HG03103 (cell line): ENCODE measurements at regions not wholly inside any gene's neighbourhood (a gene's known extent, or its start where the extent isn't known, plus 50 kb on each side); places are given as distances from the start of the nearest gene placed in this dataset.
"Not testable (repeated sequence)": the region's sequence is repeated elsewhere in the genome, so short reads cannot be mapped to it uniquely, and the experiment has no call there.

Source experiments
- ATAC-seq: cut with Tn5 transposase; IDR thresholded peaks from one replicate; pipeline ENCODE4 v1.9.1; 2021; ENCODE audit warnings: low read depth; ENCODE audit not compliant: unreplicated experiment

- no peak for ATAC-seq
These were observed 212.4 kb downstream of the ANAPC1 start for GRCh38 chr2:111671426-111672150.

- not testable (repeated sequence) for ATAC-seq
These were observed 211.4 kb downstream of the ANAPC1 start for GRCh38 chr2:111672641-111673040.

- ATAC-seq, result no peak
These were observed 210.5 kb downstream of the ANAPC1 start for GRCh38 chr2:111673526-111673925.

GRCh38 chr2:111675419-111676194 lies 208.4 kb downstream of the ANAPC1 start:
- no peak for ATAC-seq

- no peak for ATAC-seq
These were observed 207.6 kb downstream of the ANAPC1 start for GRCh38 chr2:111676291-111676822.

- ATAC-seq, result no peak
These were observed 205.8 kb downstream of the ANAPC1 start for GRCh38 chr2:111678161-111678560.

GRCh38 chr2:111678651-111679050 lies 205.3 kb downstream of the ANAPC1 start:
- no peak for ATAC-seq

- no peak for ATAC-seq
These were observed 204.8 kb downstream of the ANAPC1 start for GRCh38 chr2:111679202-111679601.

- ATAC-seq, result no peak
These were observed 199.4 kb downstream of the ANAPC1 start for GRCh38 chr2:111684611-111685010.

GRCh38 chr2:111685342-111685741 lies 198.7 kb downstream of the ANAPC1 start:
- ATAC-seq, result no peak

GRCh38 chr2:111686994-111687393 lies 197.0 kb downstream of the ANAPC1 start:
- no peak for ATAC-seq

GRCh38 chr2:111687911-111688310 lies 196.1 kb downstream of the ANAPC1 start:
- no peak for ATAC-seq

- ATAC-seq, result no peak
These were observed 195.5 kb downstream of the ANAPC1 start for GRCh38 chr2:111688482-111688881.

- no peak for ATAC-seq
These were observed 194.8 kb downstream of the ANAPC1 start for GRCh38 chr2:111689174-111689573.

GRCh38 chr2:111689941-111690340 lies 194.1 kb downstream of the ANAPC1 start:
- ATAC-seq, result no peak

- no peak for ATAC-seq
These were observed 192.7 kb downstream of the ANAPC1 start for GRCh38 chr2:111691164-111691875.

- ATAC-seq, result no peak
These were observed 191.7 kb downstream of the ANAPC1 start for GRCh38 chr2:111692311-111692710.

- ATAC-seq, result no peak
These were observed 189.3 kb downstream of the ANAPC1 start for GRCh38 chr2:111694700-111695101.

- ATAC-seq, result no peak
These were observed 188.5 kb downstream of the ANAPC1 start for GRCh38 chr2:111695441-111696007.

- ATAC-seq, result no peak
These were observed 187.8 kb downstream of the ANAPC1 start for GRCh38 chr2:111696226-111696625.

GRCh38 chr2:111697560-111697959 lies 186.4 kb downstream of the ANAPC1 start:
- no peak for ATAC-seq
